ENCODE measurements at regions not wholly inside any gene's neighbourhood (a gene's known extent, or its start where the extent isn't known, plus 50 kb on each side); places are given as distances from the start of the nearest gene placed in this dataset.

- TF ChIP-seq ZNF468 (CRISPR knock-in tag; IDR thresholded peaks at IDR 0.05) (no peak), MLX (CRISPR knock-in tag; IDR thresholded peaks at IDR 0.05) (no peak)
Measured at GRCh38 chr5:143576711-143577484, 173.4 kb upstream of the NR3C1 start (continued).

GRCh38 chr5:143575286-143575685 is 171.8 kb upstream of the NR3C1 start:
- no peak overlapping the region for H3K4me2 ChIP-seq (ENCODE audit: low read depth, low read length)
- no peaks in the 10 kb centered on the region for H3K79me2 ChIP-seq (ENCODE audit: insufficient read depth, low read length)
- 100% methylated on average over 1 of the region's 1 CpG for WGBS (ENCODE audit: low lambda C conversion rate)
- DNase-seq (ENCODE audit: low spot score) (no peak), ATAC-seq (no peak), FAIRE-seq (no peak)
- no peaks in the 10 kb centered on the region for H3K9me3 ChIP-seq (ENCODE audit: low read length)
- no TSS peak for BruUV-seq (replicated peaks)
- CTCF ChIA-PET (ENCODE audit: low intra/inter-chr PET ratio, low total read pairs), result no interaction called here
- H3K36me3 ChIP-seq (replicated peaks in 1 of 2; ENCODE audit: control insufficient read depth in 1 of 2, insufficient read depth in 2 of 2, low read length in 2 of 2), result no peaks in the 10 kb centered on the region
- intact Hi-C loops (cut with micrococcal nuclease; ENCODE audit: unreplicated experiment) (no loop called here), in situ Hi-C loops (cut with HindIII; ENCODE audit: extremely low pct_ligation_motif_present, low pct_unique_long_range_greater_than_20kb) (no loop called here)
- TF ChIP-seq POLR2AphosphoS5 (IDR thresholded peaks at IDR 0.05; ENCODE audit: low read depth, low read length) (no peak), NCOA5 (CRISPR knock-in tag; IDR thresholded peaks at IDR 0.05) (no peak), SP5 (CRISPR knock-in tag; IDR thresholded peaks at IDR 0.05; ENCODE audit: borderline replicate concordance, low read depth) (no peak), KAT8 (CRISPR knock-in tag; IDR thresholded peaks at IDR 0.05) (no peak), CEBPB (IDR thresholded peaks at IDR 0.05; ENCODE audit: borderline replicate concordance, low read depth, low read length) (no peak), ZNF691 (CRISPR knock-in tag; IDR thresholded peaks at IDR 0.05; ENCODE audit: borderline replicate concordance, low read depth) (no peak), ZNF761 (CRISPR knock-in tag; conservative IDR thresholded peaks at IDR 0.05) (no peak), ETS1 (CRISPR knock-in tag; IDR thresholded peaks at IDR 0.05) (no peak), ZNF777 (CRISPR knock-in tag; IDR thresholded peaks at IDR 0.05) (no peak), FOSL1 (CRISPR knock-in tag; IDR thresholded peaks at IDR 0.05; ENCODE audit: borderline replicate concordance) (no peak), PATZ1 (CRISPR knock-in tag; IDR thresholded peaks at IDR 0.05) (no peak), YY1 (IDR thresholded peaks at IDR 0.05; ENCODE audit: insufficient read depth, insufficient replicate concordance, low read depth, low read length) (no peak), ZNF703 (CRISPR knock-in tag; IDR thresholded peaks at IDR 0.05; ENCODE audit: borderline replicate concordance) (no peak)
- H4K20me1 ChIP-seq (ENCODE audit: insufficient read depth, low read length), result no peaks in the 10 kb centered on the region
- POLR2A ChIA-PET, result no interaction called here
- H3K4me3 ChIP-seq (replicated peaks in 1 of 3; ENCODE audit: insufficient read depth in 1 of 3, low read depth in 2 of 3, low read length in 3 of 3), result no peak overlapping the region
- no peak overlapping the region for H3K9ac ChIP-seq (ENCODE audit: insufficient read depth, low read depth, low read length)
- no peak overlapping the region for H3K27ac ChIP-seq (ENCODE audit: extremely low read length, insufficient read depth, low read length)
- no peaks in the 10 kb centered on the region for H3K27me3 ChIP-seq (ENCODE audit: control insufficient read depth in 1 of 2, insufficient read depth in 2 of 2, low read length in 2 of 2)
- H3K4me1 ChIP-seq (ENCODE audit: insufficient read depth, low read length), result peaks cover 14% of the 10 kb centered on the region
- H2AFZ ChIP-seq (ENCODE audit: low read length), result no peak overlapping the region

All from HepG2 (cell line).